ENCODE measurements at regions not wholly inside any gene's neighbourhood (a gene's known extent, or its start where the extent isn't known, plus 50 kb on each side); places are given as distances from the start of the nearest gene placed in this dataset.

- TF ChIP-seq CTCF (IDR thresholded peaks at IDR 0.05; ENCODE audit: low read depth, low read length) (peak; percentile 50), EZH2phosphoT487 (IDR thresholded peaks at IDR 0.05; ENCODE audit: low read depth) (no peak)
Observed at GRCh38 chr20:19056909-19057308, 155.5 kb upstream of the SLC24A3 start.

All from OCI-LY3 (cell line).